ENCODE measurements at regions not wholly inside any gene's neighbourhood (a gene's known extent, or its start where the extent isn't known, plus 50 kb on each side); places are given as distances from the start of the nearest gene placed in this dataset.

DNA sequence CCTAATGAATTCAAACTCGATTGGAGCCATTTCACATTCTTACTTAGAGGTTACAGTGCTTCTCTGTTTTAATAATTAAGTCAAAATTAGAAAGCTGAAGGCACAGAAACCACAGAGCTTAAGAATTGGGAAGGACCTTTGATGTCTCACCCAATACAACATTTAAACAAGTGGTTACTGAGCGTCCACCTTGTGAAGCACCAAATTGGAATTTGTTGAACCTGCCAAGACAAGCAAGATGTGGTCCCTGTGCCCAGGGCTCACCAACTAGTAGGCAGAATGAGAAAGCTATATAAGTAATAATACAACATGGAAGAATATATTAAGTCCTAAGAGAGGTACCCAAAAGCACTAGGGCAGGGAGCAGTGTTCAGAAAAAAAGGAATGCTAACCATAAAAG lies 64.5 kb upstream of the NPAS2 start:
- no peaks in the 10 kb centered on the region for H3K9me3 ChIP-seq (ENCODE audit: severe bottlenecking)
- DNase-seq: no peak
- no peak overlapping the region for H3K27ac ChIP-seq
- H3K36me3 ChIP-seq: no peaks in the 10 kb centered on the region
- TF ChIP-seq, protein P1, sequence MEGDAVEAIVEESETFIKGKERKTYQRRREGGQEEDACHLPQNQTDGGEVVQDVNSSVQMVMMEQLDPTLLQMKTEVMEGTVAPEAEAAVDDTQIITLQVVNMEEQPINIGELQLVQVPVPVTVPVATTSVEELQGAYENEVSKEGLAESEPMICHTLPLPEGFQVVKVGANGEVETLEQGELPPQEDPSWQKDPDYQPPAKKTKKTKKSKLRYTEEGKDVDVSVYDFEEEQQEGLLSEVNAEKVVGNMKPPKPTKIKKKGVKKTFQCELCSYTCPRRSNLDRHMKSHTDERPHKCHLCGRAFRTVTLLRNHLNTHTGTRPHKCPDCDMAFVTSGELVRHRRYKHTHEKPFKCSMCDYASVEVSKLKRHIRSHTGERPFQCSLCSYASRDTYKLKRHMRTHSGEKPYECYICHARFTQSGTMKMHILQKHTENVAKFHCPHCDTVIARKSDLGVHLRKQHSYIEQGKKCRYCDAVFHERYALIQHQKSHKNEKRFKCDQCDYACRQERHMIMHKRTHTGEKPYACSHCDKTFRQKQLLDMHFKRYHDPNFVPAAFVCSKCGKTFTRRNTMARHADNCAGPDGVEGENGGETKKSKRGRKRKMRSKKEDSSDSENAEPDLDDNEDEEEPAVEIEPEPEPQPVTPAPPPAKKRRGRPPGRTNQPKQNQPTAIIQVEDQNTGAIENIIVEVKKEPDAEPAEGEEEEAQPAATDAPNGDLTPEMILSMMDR (IDR thresholded peaks at IDR 0.05; ENCODE audit: low read depth, low read length): no peak
- no peak overlapping the region for H3K4me3 ChIP-seq (ENCODE audit: low read depth, low read length)
- H3K27me3 ChIP-seq (ENCODE audit: insufficient read depth, low read depth, severe bottlenecking): peaks cover 6% of the 10 kb centered on the region

DNA sequence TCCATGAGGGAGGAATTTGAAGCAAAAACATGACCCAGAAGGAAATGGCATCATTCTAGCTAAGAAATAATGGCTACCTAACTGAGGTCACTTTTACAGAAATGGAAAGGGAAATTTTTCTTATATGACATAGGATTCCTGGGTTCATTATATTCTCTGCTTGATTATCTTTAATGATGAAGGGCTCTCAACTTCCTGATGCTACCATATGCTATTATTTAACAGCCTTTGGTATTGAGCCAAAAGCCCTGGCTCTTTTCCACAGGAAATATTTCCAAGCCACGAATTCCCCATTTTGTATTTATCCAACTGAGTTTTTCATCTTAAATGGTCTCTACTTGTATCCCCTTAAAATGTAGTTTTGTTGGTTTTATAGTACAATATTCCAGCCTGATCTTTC lies 63.2 kb upstream of the NPAS2 start:
- H3K36me3 ChIP-seq: no peaks in the 10 kb centered on the region
- no peak for DNase-seq
- H3K4me3 ChIP-seq (ENCODE audit: low read depth, low read length): no peak overlapping the region
- H3K27me3 ChIP-seq (ENCODE audit: insufficient read depth, low read depth, severe bottlenecking): peaks cover 6% of the 10 kb centered on the region
- no peaks in the 10 kb centered on the region for H3K9me3 ChIP-seq (ENCODE audit: severe bottlenecking)
- TF ChIP-seq, protein P1 (IDR thresholded peaks at IDR 0.05; ENCODE audit: low read depth, low read length): no peak
- no peak overlapping the region for H3K27ac ChIP-seq

DNA sequence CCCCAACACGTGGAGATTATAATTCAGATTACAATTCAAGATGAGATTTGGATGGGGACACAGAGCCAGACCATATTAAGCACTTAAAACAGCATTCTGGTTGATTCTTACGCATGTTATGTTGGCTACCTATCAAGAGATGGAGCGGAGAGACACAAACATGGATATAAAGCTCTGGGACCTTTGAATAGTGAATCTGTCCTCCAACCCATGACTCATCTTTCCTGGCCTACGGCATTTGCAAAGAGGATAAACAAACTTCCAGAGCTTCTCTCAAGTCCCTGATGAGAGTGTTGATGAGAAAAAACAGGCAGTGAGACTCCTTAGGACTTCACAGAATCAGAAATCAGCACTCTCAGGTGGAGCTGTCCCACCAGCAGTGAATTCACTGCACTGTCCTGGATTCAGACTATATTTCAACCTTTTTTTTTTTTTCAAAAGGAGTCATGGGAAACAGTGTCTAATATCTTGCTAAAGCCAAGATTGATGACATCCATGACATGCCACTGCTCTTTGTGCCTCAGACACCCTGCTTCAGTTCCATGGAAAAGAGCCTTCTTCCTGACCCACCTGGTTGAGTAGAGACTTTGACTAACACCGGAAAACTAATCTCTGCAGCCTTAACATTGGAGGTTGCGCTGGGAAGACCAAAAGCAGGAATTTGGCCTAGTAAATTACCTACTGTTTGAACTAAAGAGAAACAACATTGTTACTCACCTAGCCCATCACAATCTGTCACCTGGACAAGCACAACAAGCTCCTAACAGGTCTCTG lies 62.1 kb upstream of the NPAS2 start:
- DNase-seq: no peak
- Histone ChIP-seq H3K9me3 (ENCODE audit: severe bottlenecking) (no peaks in the 10 kb centered on the region), H3K4me3 (ENCODE audit: low read depth, low read length) (no peak overlapping the region), H3K36me3 (no peaks in the 10 kb centered on the region), H3K27ac (no peak overlapping the region), H3K27me3 (ENCODE audit: insufficient read depth, low read depth, severe bottlenecking) (peaks cover 6% of the 10 kb centered on the region)
- TF ChIP-seq, protein P1 (IDR thresholded peaks at IDR 0.05; ENCODE audit: low read depth, low read length): no peak

DNA sequence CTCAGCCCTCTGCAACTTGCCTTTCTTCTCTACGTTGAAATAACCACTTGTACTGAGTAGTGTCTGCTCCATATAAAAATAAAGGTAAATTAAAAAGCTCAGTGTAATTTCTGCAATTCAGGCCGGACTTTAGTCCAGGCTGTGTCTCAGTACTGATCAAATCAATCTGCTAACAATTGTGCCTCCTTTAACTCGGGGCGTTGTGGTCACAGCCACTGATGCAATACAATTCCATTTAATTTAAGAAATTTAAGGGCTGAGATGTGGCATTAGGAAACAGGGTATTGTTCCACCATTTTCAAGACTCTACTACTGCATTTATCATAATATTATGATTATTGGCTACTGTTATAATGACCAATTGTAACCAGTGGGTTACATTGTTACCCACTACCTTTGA lies 60.0 kb upstream of the NPAS2 start:
- Histone ChIP-seq H3K27ac (no peak overlapping the region), H3K36me3 (no peaks in the 10 kb centered on the region), H3K9me3 (ENCODE audit: severe bottlenecking) (no peaks in the 10 kb centered on the region), H3K4me3 (ENCODE audit: low read depth, low read length) (no peak overlapping the region), H3K27me3 (ENCODE audit: insufficient read depth, low read depth, severe bottlenecking) (peaks cover 6% of the 10 kb centered on the region)
- DNase-seq: no peak
- TF ChIP-seq, protein P1 (IDR thresholded peaks at IDR 0.05; ENCODE audit: low read depth, low read length): no peak

DNA sequence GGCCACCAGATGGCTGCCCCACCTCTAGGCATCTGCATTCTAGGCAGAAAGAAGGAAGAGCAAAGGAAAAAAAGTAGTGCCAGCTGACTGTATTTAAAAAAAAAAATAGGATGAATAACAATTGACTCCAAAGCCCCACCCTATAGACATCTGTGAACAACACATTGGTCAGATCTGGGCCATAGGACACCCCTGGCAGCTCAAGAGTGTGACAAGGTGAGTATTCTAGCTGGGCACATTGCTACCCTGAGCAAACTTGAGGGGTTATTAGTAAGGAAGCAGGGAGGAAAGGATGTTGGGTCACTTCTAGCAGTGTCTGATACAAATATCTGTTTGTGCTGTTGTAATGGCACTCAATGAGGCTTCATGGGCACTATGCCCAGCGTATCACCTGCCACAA lies 58.6 kb upstream of the NPAS2 start:
- no peaks in the 10 kb centered on the region for H3K27me3 ChIP-seq (ENCODE audit: insufficient read depth, low read depth, severe bottlenecking)
- no peak for DNase-seq
- H3K9me3 ChIP-seq (ENCODE audit: severe bottlenecking): no peaks in the 10 kb centered on the region
- H3K27ac ChIP-seq: no peak overlapping the region
- no peak overlapping the region for H3K4me3 ChIP-seq (ENCODE audit: low read depth, low read length)
- TF ChIP-seq, protein P1 (IDR thresholded peaks at IDR 0.05; ENCODE audit: low read depth, low read length): no peak
- H3K36me3 ChIP-seq: no peaks in the 10 kb centered on the region

DNA sequence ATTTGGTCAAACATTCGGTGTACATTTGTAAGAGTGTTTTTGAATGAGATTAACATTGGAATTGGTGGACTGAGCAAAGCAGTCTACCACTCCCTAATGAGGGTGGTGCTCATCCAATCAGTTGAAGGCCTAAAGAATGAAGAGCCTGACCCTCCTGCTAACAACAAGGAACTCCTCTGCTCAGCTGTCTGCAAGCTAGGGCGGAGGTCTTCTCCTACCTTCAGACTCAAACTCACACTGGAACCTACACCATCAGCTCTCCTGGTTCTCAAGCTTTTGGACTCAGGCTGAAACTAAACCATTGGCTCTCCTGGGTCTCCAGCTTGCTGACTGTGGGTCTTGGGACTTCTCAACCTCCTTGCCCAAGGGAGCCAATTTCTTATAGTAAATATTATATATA lies 55.5 kb upstream of the NPAS2 start:
- Histone ChIP-seq H3K27me3 (ENCODE audit: insufficient read depth, low read depth, severe bottlenecking) (no peaks in the 10 kb centered on the region), H3K36me3 (no peaks in the 10 kb centered on the region), H3K27ac (no peak overlapping the region), H3K4me3 (ENCODE audit: low read depth, low read length) (no peak overlapping the region), H3K9me3 (ENCODE audit: severe bottlenecking) (no peaks in the 10 kb centered on the region)
- no peak for DNase-seq
- TF ChIP-seq, protein P1 (IDR thresholded peaks at IDR 0.05; ENCODE audit: low read depth, low read length): no peak
